ENCODE measurements at regions not wholly inside any gene's neighbourhood (a gene's known extent, or its start where the extent isn't known, plus 50 kb on each side); places are given as distances from the start of the nearest gene placed in this dataset.

DNA sequence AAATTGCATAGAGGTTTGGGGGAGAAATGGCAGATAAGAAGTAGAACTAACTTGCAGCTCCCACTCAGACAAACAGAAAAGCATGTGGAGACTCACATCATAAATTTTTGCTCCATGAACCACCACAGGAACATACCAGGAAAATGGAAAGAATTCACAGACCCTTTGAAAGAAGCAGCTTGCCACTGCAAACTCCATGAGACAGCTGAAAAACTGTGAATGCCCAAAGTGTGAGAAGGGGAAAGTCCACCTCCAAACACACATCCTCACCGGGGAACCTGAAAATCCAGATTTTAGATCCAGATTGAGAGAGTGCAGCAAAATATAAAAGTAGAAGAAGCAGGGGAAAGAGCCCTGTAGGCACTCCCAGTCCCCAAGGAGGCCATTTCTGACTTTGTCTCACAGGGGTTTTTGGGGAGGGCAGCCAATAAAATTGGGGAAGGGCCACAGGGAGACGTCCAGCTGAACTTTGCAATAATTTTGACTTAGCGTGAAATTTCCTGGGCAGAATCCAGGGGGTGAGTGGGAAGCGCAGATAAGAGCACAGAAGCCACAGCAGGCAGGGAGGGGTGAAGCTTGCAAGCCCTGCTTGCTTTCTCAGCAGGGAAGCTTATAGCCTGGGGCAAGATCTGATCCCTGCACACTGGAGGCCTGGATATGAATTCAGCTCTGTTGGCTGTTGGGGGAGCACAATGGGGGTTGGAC lies 183.4 kb upstream of the UBE2E2 start:
- TF ChIP-seq CTCF (conservative IDR thresholded peaks at IDR 0.05; ENCODE audit: low read depth, low read length) = no peak
- no peak for DNase-seq (ENCODE audit: low read depth)
- H3K4me3 ChIP-seq (ENCODE audit: low read length) = no peak overlapping the region

GRCh38 chr3:23028294-23028693 lies 174.8 kb upstream of the UBE2E2 start:
- no peak for TF ChIP-seq CTCF (conservative IDR thresholded peaks at IDR 0.05; ENCODE audit: low read depth, low read length)
- H3K4me3 ChIP-seq (ENCODE audit: low read length) = no peak overlapping the region
- DNase-seq (ENCODE audit: low read depth) = no peak

DNA sequence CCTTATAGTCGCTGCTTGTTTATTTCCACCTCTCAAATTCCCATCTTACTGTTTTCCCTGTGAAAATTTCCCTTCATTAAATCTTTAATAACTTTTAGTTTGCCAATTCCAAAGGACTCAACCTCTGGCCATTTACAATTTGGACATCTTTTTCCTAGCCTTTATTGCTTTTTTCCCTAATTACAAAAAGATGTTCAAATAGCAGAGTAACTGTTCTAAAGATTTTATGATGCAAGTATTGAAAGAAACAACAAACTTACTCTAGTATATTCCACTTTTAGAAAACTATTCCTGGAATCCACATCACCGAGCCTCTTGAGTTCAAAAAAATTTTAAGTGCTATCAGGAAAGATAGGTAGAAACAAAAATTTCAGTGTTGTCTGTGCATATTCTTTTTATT lies 174.1 kb upstream of the UBE2E2 start:
- no peak for TF ChIP-seq CTCF (conservative IDR thresholded peaks at IDR 0.05; ENCODE audit: low read depth, low read length)
- no peak overlapping the region for H3K4me3 ChIP-seq (ENCODE audit: low read length)
- no peak for DNase-seq (ENCODE audit: low read depth)

- no peak for DNase-seq (ENCODE audit: low read depth)
- TF ChIP-seq CTCF (conservative IDR thresholded peaks at IDR 0.05; ENCODE audit: low read depth, low read length) = no peak
- no peak overlapping the region for H3K4me3 ChIP-seq (ENCODE audit: low read length)
Measured at GRCh38 chr3:23035927-23036640, 167.0 kb upstream of the UBE2E2 start.

- no peak for DNase-seq (ENCODE audit: low read depth)
- TF ChIP-seq CTCF (conservative IDR thresholded peaks at IDR 0.05; ENCODE audit: low read depth, low read length) = no peak
- no peak overlapping the region for H3K4me3 ChIP-seq (ENCODE audit: low read length)
Measured at GRCh38 chr3:23036728-23037127, 166.4 kb upstream of the UBE2E2 start.

GRCh38 chr3:23038471-23038870 lies 164.7 kb upstream of the UBE2E2 start:
- TF ChIP-seq CTCF (conservative IDR thresholded peaks at IDR 0.05; ENCODE audit: low read depth, low read length) = no peak
- H3K4me3 ChIP-seq (ENCODE audit: low read length) = no peak overlapping the region
- DNase-seq (ENCODE audit: low read depth) = no peak
